ENCODE measurements at regions not wholly inside any gene's neighbourhood (a gene's known extent, or its start where the extent isn't known, plus 50 kb on each side); places are given as distances from the start of the nearest gene placed in this dataset.
A peak's percentile ranks its signal among the peaks of the same experiment; 100 is the strongest.

GRCh38 chr2:18301421-18302139, 258.9 kb downstream of the RDH14 start:
- no peak overlapping the region for H3K4me3 ChIP-seq
- H3K27ac ChIP-seq, result no peak overlapping the region
- no peaks in the 10 kb centered on the region for H3K9me3 ChIP-seq (ENCODE audit: low read depth, low read length)
- TF ChIP-seq POLR2AphosphoS5 (IDR thresholded peaks at IDR 0.05; ENCODE audit: borderline replicate concordance, low read depth, low read length) (no peak), EZH2 (IDR thresholded peaks at IDR 0.05) (no peak), FOXP2 (optimal IDR thresholded peaks at IDR 0.05; ENCODE audit: control extremely low read depth, extremely low read length, insufficient read depth) (no peak)
- DNase-seq (ENCODE audit: low read depth, low spot score), result no peak
- H3K9ac ChIP-seq (ENCODE audit: insufficient read length), result no peak overlapping the region
- H3K36me3 ChIP-seq (ENCODE audit: insufficient read depth, low read length), result no peaks in the 10 kb centered on the region

GRCh38 chr2:18299423-18300212, 260.8 kb downstream of the RDH14 start:
- Histone ChIP-seq H3K4me3 (peak overlapping the region; percentile 40), H3K36me3 (ENCODE audit: insufficient read depth, low read length) (no peaks in the 10 kb centered on the region), H3K9me3 (ENCODE audit: low read depth, low read length) (no peaks in the 10 kb centered on the region), H3K9ac (ENCODE audit: insufficient read length) (no peak overlapping the region), H3K27ac (no peak overlapping the region)
- TF ChIP-seq POLR2AphosphoS5 (IDR thresholded peaks at IDR 0.05; ENCODE audit: borderline replicate concordance, low read depth, low read length), result no peak
- no peak for TF ChIP-seq EZH2 (IDR thresholded peaks at IDR 0.05)
- no peak for TF ChIP-seq FOXP2 (optimal IDR thresholded peaks at IDR 0.05; ENCODE audit: control extremely low read depth, extremely low read length, insufficient read depth)
- DNase-seq (ENCODE audit: low read depth, low spot score), result no peak

- H3K9me3 ChIP-seq (ENCODE audit: low read depth, low read length), result no peaks in the 10 kb centered on the region
- H3K9ac ChIP-seq (ENCODE audit: insufficient read length), result no peak overlapping the region
- no peak for TF ChIP-seq FOXP2 (optimal IDR thresholded peaks at IDR 0.05; ENCODE audit: control extremely low read depth, extremely low read length, insufficient read depth)
- no peak for TF ChIP-seq POLR2AphosphoS5 (IDR thresholded peaks at IDR 0.05; ENCODE audit: borderline replicate concordance, low read depth, low read length)
- TF ChIP-seq EZH2 (IDR thresholded peaks at IDR 0.05), result no peak
- H3K4me3 ChIP-seq, result no peak overlapping the region
- no peak overlapping the region for H3K27ac ChIP-seq
- DNase-seq (ENCODE audit: low read depth, low spot score), result no peak
- H3K36me3 ChIP-seq (ENCODE audit: insufficient read depth, low read length), result no peaks in the 10 kb centered on the region
Measured at GRCh38 chr2:18297534-18298058, 262.9 kb downstream of the RDH14 start.

- Histone ChIP-seq H3K4me3 (no peak overlapping the region), H3K36me3 (ENCODE audit: insufficient read depth, low read length) (no peaks in the 10 kb centered on the region), H3K9ac (ENCODE audit: insufficient read length) (no peak overlapping the region), H3K9me3 (ENCODE audit: low read depth, low read length) (no peaks in the 10 kb centered on the region), H3K27ac (no peak overlapping the region)
- DNase-seq (ENCODE audit: low read depth, low spot score), result no peak
- TF ChIP-seq POLR2AphosphoS5 (IDR thresholded peaks at IDR 0.05; ENCODE audit: borderline replicate concordance, low read depth, low read length) (no peak), EZH2 (IDR thresholded peaks at IDR 0.05) (no peak), FOXP2 (optimal IDR thresholded peaks at IDR 0.05; ENCODE audit: control extremely low read depth, extremely low read length, insufficient read depth) (no peak)
Measured at GRCh38 chr2:18290386-18290785, 270.1 kb downstream of the RDH14 start.

- Histone ChIP-seq H3K36me3 (ENCODE audit: insufficient read depth, low read length) (no peaks in the 10 kb centered on the region), H3K4me3 (no peak overlapping the region), H3K9me3 (ENCODE audit: low read depth, low read length) (no peaks in the 10 kb centered on the region), H3K9ac (ENCODE audit: insufficient read length) (no peak overlapping the region), H3K27ac (no peak overlapping the region)
- TF ChIP-seq FOXP2 (optimal IDR thresholded peaks at IDR 0.05; ENCODE audit: control extremely low read depth, extremely low read length, insufficient read depth), result no peak
- TF ChIP-seq EZH2 (IDR thresholded peaks at IDR 0.05), result no peak
- no peak for TF ChIP-seq POLR2AphosphoS5 (IDR thresholded peaks at IDR 0.05; ENCODE audit: borderline replicate concordance, low read depth, low read length)
- no peak for DNase-seq (ENCODE audit: low read depth, low spot score)
Measured at GRCh38 chr2:18286897-18287296, 273.6 kb downstream of the RDH14 start.

GRCh38 chr2:18284331-18284730, 276.1 kb downstream of the RDH14 start:
- no peak for TF ChIP-seq EZH2 (IDR thresholded peaks at IDR 0.05)
- TF ChIP-seq POLR2AphosphoS5 (IDR thresholded peaks at IDR 0.05; ENCODE audit: borderline replicate concordance, low read depth, low read length), result no peak
- TF ChIP-seq FOXP2 (optimal IDR thresholded peaks at IDR 0.05; ENCODE audit: control extremely low read depth, extremely low read length, insufficient read depth), result no peak
- no peak overlapping the region for H3K27ac ChIP-seq
- H3K9me3 ChIP-seq (ENCODE audit: low read depth, low read length), result no peaks in the 10 kb centered on the region
- H3K9ac ChIP-seq (ENCODE audit: insufficient read length), result no peak overlapping the region
- DNase-seq (ENCODE audit: low read depth, low spot score), result no peak
- no peaks in the 10 kb centered on the region for H3K36me3 ChIP-seq (ENCODE audit: insufficient read depth, low read length)
- H3K4me3 ChIP-seq, result no peak overlapping the region

GRCh38 chr2:18282026-18282425, 278.4 kb downstream of the RDH14 start:
- DNase-seq (ENCODE audit: low read depth, low spot score), result no peak
- H3K9me3 ChIP-seq (ENCODE audit: low read depth, low read length), result no peaks in the 10 kb centered on the region
- H3K4me3 ChIP-seq, result no peak overlapping the region
- H3K36me3 ChIP-seq (ENCODE audit: insufficient read depth, low read length), result no peaks in the 10 kb centered on the region
- no peak overlapping the region for H3K9ac ChIP-seq (ENCODE audit: insufficient read length)
- no peak for TF ChIP-seq EZH2 (IDR thresholded peaks at IDR 0.05)
- no peak for TF ChIP-seq FOXP2 (optimal IDR thresholded peaks at IDR 0.05; ENCODE audit: control extremely low read depth, extremely low read length, insufficient read depth)
- TF ChIP-seq POLR2AphosphoS5 (IDR thresholded peaks at IDR 0.05; ENCODE audit: borderline replicate concordance, low read depth, low read length), result no peak
- no peak overlapping the region for H3K27ac ChIP-seq

- Histone ChIP-seq H3K9ac (ENCODE audit: insufficient read length) (no peak overlapping the region), H3K27ac (no peak overlapping the region)
- no peak for DNase-seq (ENCODE audit: low read depth, low spot score)
Measured at GRCh38 chr2:18276583-18277075, 283.8 kb downstream of the RDH14 start.

More at GRCh38 chr2:18276583-18277075, 283.8 kb downstream of the RDH14 start:
- Histone ChIP-seq H3K4me3 (no peak overlapping the region), H3K9me3 (ENCODE audit: low read depth, low read length) (no peaks in the 10 kb centered on the region), H3K36me3 (ENCODE audit: insufficient read depth, low read length) (no peaks in the 10 kb centered on the region)
- no peak for TF ChIP-seq FOXP2 (optimal IDR thresholded peaks at IDR 0.05; ENCODE audit: control extremely low read depth, extremely low read length, insufficient read depth)

All from SK-N-MC (cell line).